GM18873 (cell line): ENCODE measurements at regions not wholly inside any gene's neighbourhood (a gene's known extent, or its start where the extent isn't known, plus 50 kb on each side); places are given as distances from the start of the nearest gene placed in this dataset.
"Not testable (repeated sequence)": the region's sequence is repeated elsewhere in the genome, so short reads cannot be mapped to it uniquely, and the experiment has no call there.

Experiments used
- ATAC-seq: cut with Tn5 transposase; IDR thresholded peaks from one replicate; pipeline ENCODE4 v1.9.1; 2021; ENCODE audit warnings: mild to moderate bottlenecking, moderate library complexity, moderate number of reproducible peaks; ENCODE audit not compliant: unreplicated experiment, low FRiP score

DNA sequence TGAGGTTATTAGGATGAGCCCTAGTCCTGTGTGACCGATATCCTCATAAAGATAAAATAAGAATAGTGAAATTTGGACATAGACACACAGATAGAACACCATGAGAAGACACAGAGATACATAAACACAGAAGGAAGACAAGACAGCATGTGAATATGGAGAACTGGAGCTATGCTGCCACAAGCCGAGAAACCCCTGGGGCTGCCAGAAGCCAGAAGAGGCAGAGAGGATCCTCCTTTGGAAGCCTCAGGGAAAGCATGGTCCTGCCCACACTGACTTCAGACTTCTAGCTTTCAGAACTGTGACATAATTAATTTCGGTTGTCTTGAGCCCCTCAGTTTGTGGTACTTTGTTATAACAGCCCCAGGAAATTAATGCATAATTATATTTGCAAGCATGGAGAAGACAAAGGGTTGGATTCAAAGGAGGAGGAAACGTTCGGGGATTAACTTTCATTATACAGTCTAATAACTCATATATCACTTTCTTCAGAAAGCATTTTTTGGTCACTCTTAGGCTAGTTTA lies 1501.8 kb upstream of the FLRT2 start:
- no peak for ATAC-seq

DNA sequence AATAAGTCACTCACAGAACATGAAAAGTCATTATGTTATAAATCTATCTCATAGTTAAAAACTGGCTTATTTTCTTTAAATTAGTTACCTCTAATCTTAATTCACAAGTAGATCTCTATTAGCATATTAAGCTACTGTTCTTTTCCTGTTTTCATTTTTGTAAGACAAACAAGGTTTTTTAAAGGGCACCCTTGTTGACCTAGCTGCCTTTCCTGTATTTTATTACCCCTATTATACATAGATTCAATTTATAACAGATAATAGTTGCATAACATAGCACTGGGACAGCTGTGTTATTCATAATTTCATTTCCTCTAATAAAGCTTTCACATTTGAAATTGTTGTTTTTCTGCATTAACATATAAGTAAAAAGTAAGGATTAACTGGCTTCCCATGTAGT lies 1500.7 kb upstream of the FLRT2 start:
- no peak for ATAC-seq

DNA sequence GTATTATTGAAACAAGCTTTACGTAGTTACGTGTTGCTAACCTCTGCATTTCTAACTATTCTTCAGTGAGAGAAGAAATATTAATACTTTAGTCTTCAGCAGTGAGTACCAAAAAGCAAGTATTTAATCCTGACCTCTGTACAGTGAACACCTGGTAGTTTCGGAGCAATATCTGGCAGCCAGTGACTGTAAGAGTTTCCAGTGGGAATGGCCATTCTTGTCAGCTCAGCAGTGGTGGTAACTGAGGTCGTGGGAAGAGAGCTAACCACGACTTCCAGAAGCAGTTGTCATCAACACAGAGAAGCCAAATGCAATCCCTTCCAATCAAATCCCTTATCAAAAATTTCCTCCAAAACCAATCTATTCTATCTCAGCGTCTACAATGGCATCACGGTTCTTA lies 1500.2 kb upstream of the FLRT2 start:
- no peak for ATAC-seq

DNA sequence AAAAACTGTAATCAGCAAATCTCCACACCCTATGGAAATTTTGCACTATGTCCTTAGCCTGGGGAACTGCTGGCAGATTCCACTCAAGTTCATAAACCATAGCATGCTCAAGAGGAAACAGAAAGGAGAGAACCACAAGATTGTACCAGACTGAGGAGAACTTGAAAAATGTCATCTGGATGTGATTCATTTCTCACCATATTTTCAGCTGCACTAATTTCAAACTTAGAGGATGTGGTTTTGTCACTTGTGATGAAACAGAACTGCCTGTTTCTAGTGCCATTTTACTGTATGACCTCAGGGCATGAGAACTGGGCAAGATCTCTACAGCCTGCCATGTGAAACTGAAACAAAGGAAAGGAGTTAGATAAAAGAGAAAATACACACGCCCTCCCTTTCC lies 1493.1 kb upstream of the FLRT2 start:
- ATAC-seq, result no peak

DNA sequence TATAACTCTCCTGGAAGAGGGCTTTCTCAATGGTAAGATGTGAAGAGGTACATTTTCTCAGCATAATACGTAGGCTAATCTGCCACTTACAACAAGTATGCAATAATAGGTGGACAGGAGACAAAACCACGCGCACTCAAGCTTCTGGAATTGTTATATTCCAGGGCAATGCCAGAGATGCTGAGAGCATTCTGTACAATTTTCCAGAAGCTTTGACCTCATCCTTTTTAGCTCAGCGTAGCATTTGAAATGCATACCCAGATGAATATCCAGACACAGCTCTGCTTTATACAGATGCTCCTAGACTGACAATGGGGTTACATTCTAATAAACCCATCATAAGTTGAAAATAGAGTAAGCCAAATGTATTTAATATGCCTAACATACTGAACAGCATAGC lies 1492.4 kb upstream of the FLRT2 start:
- ATAC-seq, result no peak

DNA sequence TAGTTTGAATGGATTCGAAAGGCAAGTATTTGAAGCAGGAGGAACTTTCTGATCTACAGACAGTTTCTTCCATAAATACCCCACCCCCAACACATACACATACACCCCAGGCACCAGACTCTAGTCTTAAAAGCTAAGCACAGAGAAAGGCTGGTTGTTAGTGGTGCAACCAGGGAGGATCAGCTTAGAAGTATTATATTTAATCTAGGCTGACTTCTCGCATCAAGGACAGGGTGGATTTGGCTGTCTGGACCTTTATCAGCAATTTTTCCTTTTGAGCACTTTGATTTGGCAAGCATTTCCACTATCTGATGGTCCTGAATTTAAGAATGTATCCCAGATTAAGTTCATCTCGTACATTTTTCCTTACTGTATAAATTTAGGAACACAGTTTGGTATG lies 1489.8 kb upstream of the FLRT2 start:
- ATAC-seq, result no peak

DNA sequence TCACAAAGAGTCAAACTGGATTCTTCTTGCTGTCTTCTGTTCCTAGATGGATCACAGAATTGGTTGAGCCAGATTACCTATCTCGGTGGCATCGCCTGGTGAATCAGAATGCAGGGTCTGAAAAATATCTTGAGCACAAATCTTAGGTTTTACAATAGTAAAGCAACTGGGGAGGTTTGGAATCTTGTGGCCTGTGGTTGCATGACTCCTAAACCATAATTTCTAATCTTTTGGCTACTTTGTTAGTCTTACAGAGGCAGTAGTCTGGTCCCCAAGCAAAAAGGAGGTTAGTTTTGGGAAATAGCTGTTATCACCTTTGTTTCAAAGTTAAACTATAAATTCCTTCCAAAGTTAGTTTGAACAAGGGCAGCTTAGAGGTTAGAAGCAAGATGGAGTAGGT lies 1488.5 kb upstream of the FLRT2 start:
- no peak for ATAC-seq

DNA sequence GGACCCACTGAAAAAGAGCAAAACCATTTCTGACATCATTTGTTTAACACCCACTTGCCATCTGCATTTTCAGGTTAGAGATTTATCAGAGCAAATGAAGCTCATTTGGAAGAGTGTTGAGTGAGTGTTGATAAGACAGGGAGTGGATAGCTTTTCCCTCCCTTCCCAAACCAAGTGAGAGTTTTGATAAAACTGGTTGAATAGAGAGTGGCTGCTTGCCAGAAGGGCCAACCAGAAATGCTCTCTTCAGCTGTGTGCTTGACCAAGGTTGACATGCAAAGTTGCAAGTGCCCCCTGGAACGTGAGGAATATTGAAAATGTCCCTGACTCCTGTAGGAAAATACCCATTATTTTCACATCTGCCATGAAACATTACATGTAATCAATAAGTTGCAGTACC lies 1487.0 kb upstream of the FLRT2 start:
- ATAC-seq, result no peak

DNA sequence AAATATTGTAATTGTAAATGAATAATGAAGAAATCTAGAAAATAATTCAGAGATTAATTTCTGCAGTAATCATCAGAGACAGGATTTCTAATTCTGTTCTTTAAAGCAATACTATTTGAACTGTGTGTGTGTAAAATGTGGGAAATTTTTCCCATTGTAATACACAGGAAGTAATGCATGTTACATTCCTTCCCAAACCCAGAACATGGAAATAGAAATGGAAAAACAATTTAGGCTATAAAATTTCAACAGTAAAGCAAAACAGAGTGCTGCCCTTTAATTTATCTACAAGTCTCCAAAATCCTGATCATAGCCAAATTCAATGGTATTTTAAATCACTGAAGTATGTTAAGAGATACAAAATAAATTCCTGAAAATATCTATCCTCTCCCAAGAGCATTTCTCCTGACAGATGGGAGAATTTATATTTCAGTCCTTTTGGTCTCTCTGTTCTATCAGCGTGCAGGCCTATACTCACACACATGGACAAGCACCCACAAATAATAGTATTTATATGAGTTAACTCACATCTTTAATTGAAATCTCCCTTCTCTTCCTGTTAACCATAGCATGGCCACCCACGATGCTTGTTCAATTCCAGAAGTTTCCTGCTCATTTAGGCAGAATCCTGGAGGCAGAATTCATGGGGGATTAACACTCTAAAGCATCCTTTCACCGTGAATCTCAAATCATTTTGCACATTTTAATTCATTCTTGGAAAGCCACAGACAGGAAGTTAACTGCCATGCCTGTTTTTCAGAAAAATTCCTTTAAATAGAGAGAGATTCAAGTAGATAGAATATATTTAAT lies 1465.4 kb upstream of the FLRT2 start:
- no peak for ATAC-seq

DNA sequence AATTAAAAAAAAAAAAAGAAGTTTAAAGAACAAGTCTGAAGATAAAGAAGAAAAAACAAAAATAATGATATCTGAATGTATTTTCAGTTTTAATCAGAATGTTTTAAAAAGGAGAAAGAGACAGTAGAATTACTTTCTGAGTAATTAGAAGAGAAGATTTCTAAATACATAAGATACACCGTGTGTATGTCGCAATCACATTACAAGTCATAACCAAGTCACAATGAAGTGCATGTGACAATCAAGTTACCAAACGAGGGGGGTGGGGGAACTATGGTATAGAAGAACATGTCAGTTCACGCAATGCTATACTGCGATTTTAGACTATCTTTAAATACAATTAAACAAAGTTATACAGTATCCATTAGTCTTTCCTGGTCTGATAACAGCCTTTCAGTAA lies 1464.1 kb upstream of the FLRT2 start:
- ATAC-seq, result no peak

DNA sequence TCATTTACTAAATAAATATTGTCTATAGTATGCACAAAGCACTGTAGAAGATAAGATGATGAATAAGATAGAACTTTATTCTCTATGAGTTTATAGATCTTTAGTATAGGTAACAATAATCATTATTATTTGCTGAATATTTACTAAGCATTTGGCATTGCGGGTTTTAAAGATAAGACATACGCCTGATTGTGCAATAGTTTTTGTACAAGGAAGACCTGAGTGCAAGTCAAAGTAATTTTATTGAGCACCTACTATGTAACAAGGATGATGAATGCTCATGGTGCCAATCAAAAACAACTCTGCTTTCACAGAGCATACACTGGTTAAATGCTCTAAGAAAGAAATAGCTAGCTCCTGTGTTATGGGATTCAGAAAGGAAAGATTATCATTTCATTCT lies 1461.7 kb upstream of the FLRT2 start:
- ATAC-seq, result no peak

DNA sequence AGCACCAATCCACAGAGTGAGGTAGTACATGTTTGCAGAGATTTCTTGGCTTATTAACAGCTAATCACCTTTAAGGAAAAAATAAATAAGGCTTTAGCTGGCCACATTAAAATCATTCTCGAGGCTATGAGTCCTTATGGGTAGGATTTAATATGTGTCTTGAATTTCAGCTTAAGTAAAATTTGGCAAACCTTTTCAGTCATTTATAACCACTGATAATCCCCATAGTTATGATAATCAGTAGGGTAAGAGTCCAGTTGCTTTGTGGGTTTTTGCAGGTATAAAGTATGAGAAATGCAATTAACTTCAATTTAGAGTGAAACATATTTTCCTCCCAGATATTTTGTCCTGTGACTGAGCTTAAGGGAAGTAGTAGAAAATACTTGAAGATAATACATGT lies 1458.9 kb upstream of the FLRT2 start:
- no peak for ATAC-seq

DNA sequence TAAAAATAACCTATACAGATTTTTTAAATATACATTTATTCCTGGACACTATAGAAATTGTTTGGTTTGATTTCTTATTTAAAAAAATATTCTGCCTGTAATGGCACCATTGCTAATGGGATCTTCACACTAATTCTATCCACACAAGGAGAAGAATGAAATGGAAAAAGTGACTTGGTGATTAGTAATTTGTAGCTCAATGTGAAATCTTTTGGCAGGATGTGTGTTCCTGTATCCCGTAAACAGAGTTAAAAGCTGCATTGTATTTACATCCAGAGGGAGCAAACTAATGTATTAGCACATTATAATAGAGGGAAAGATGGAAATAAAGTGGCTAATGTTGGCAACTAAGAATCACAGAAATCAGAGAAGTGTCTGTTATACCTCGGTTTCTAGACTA lies 1455.3 kb upstream of the FLRT2 start:
- no peak for ATAC-seq

DNA sequence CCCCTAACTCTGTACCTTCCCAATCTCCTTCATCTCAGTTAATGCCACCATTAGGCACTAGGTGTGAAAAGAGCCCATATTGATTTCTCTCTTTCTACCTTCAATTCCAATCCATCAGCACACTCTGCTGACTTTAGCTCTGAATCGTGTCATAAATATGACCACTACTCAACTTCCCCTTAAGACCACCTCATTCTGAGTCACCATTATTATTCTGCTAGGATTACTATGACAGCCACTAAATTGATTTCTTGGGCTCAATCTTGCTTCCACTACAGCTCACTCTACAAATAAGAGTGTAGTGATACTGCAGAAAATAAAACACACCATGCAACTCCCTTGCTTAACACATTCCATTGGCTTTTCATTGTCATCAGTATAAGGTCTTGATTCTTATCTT lies 1449.0 kb upstream of the FLRT2 start:
- ATAC-seq, result no peak

DNA sequence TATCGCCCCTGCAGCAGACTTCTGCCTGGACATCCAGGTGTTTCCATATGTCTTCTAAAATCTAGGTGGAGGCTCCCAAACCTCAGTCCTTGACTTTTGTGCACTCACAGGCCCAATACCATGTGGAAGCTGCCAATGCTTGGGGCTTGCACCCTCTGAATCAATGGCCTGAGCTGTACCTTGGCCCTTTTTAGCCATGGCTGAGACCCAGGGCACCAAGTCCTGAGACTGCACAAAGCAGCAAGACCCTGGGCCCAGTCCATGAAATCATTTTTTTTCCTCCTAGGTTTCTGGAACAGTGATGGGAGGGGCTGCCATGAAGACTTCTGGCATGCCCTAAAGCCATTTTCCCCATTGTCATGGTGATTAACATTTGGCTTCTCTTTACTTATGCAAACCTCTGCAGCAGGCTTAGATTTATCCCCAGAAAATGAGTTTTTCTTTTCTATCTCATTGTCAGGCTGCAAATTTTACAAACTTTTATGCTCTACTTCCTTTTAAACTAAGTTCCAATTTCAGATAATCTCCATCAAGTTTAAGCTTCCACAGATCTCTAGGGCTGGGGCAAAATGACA lies 1445.8 kb upstream of the FLRT2 start:
- no peak for ATAC-seq

DNA sequence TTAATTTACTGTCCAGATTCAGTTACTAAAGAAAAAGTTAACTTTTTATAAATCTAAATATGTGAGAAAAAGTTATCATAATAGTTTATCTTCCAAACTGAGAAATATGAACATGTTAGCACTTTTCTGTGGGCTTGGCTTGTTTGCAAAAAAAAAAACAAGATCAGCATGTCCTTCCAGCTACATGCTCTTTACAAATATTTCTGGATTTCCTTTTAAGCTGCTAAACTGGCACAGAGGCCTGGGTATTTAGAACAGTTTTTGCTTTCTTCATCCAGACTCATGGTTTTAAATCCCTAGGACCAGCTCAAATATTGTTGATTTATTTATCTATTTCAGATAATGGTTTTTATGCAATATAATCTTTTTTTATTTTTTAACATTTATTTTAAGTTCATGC lies 1444.5 kb upstream of the FLRT2 start:
- ATAC-seq, result no peak

DNA sequence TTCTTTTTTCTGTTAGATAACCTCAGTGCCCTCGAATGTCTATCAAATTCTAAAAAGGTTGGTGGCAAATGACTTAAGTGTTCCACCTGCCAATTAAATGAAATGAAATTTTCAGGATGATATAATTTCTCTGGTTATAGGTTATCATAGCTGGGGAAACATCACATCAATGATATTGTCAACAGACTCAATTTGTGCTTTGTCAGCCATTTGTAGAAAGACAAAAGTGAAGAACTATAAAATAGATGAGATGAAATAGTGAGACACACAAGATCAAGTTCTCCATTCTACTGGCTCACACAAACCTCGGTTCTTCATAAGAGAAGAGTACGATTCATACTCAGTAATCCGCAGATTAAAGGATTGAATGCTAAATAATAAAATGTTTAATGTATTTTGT lies 1443.2 kb upstream of the FLRT2 start:
- no peak for ATAC-seq

DNA sequence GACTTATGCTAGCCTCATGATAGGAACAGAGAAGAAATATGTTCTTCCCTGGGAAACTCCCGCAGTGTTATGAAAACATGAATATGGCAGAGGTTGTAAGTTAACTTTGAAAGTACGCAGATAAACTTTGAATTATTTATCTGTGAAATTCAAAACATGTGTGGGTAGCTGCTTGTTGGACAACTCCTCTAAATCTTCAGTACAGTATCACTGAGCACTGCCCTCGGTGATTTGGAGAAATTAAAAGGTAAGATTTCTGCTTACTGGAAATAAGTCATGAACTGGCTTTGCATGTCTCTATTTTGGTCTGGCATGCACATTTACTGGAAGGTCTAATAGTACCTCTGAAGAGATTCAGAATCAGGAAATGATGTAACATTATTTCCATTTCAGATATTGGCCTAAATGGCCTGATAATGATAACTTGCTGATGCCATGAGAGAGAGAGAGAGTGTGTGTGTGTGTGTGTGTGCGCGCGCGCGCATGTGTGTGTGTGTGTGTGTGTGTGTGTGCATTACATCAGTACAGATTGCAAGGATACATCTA lies 1441.9 kb upstream of the FLRT2 start:
- no peak for ATAC-seq

DNA sequence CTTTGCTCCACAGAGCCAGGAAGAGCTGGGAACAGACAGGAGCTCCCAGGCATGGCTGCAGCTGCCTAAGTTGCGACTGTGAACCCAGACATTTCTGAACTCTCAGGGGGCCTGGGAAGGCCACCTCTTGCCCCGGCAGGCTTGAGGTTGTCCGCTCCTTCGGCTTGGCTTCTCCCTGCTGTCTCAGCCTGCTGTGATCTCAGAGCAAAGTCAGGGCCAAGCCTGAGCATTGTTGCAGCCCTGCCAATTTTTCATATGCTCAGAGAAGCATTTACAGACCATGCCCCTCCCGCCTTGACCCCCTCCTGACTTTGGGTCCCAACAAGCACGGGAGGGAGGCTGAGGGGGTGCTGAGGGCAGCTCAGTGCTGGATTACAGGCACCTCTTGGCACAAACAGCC lies 1439.1 kb upstream of the FLRT2 start:
- no peak for ATAC-seq

DNA sequence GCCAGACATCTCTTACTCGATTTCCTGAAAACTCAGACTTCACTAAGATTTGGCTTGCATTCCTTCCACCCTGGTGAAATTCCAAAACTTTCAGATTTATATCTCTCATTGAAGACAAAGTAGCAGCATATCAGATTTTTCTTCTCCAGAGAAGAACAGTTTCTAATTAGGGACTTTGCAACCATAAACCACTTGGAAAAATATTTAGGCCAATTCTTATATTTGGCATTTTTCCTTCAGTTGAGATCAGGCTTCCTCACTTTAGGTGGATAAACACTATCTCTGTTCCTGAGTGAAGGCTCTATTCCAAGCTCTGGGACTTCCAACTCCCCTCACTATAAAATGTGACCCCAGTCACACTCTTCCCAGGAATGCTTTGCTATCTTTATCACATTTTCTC lies 1434.3 kb upstream of the FLRT2 start:
- no peak for ATAC-seq

DNA sequence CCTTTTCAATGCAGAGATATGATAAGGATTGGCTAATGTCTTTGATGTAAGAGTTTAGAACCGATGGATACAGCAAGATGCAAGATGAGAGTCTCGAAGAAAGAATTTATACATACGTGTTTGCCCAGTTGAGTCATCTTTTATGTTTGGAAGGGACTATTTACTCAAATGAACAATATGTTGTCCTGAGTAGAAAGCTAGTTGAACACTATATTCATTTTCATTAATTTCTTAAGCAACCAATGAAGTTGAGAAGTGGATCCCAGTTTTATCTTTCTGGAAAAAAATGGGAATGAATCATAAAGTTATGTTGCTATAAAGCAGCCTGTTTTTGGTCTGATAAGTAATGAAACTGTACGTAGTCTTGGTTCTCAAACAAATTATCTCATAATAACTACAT lies 1431.7 kb upstream of the FLRT2 start:
- no peak for ATAC-seq

DNA sequence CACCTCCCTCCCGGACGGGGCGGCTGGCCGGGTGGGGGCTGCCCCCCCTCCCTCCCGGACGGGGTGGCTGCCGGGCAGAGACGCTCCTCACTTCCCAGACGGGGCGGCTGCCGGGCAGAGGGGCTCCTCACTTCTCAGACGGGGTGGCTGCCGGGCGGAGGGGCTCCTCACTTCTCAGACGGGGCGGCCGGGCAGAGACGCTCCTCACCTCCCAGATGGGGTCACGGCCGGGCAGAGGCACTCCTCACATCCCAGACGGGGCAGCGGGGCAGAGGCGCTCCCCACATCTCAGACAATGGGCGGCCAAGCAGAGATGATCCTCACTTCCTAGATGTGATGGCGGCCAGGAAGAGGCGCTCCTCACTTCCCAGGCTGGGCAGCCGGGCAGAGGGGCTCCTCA lies 1430.4 kb upstream of the FLRT2 start:
- not testable (repeated sequence) for ATAC-seq
